Colonic mucosa (tissue), 4 donors: ENCODE measurements at regions not wholly inside any gene's neighbourhood (a gene's known extent, or its start where the extent isn't known, plus 50 kb on each side); places are given as distances from the start of the nearest gene placed in this dataset.

ENCODE experiments used
- DNase-seq: peaks from one replicate; pipeline ENCODE4 v3.0.0-alpha.2; 2020
- H3K27ac ChIP-seq: fragments of 200-600 bp; one replicate; pipeline ENCODE4 v1.8.0; 2021
- H3K27me3 ChIP-seq: fragments of 200-600 bp; one replicate; pipeline ENCODE4 v1.8.0; 2021
- H3K36me3 ChIP-seq: fragments of 200-600 bp; one replicate; pipeline ENCODE4 v1.8.0; 2021
- H3K4me1 ChIP-seq: fragments of 200-600 bp; one replicate; pipeline ENCODE4 v1.8.0; 2021; ENCODE audit warnings: mild to moderate bottlenecking
- H3K4me3 ChIP-seq: fragments of 200-600 bp; one replicate; pipeline ENCODE4 v1.8.0; 2021
- H3K9ac ChIP-seq, 2 donors: one replicate each; pipeline ENCODE4 v1.7.0; 2013; ENCODE audit warnings: control low read depth in 2 of 2, low read depth in 2 of 2, low read length in 2 of 2
- H3K9me3 ChIP-seq: fragments of 200-600 bp; one replicate; pipeline ENCODE4 v1.8.0; 2021
- CTCF ChIP-seq: fragments of 200-600 bp; IDR thresholded peaks from one replicate; pipeline ENCODE4 v1.8.0; 2022; ENCODE audit warnings: antibody characterized with exemption, mild to moderate bottlenecking
- intact Hi-C: fragments of 100-400 bp; cut with DNase I; formaldehyde crosslinking; loops from one replicate; pipeline ENCODE4 v1.14.1; 2022
- donor health status: healthy.
- donor health status: DM: no; HTN: no; CAD: no.
- donor health status: DM: no; HTN: no; CAD: no.

- Histone ChIP-seq H3K27ac (no peak overlapping the region), H3K27me3 (no peaks in the 10 kb centered on the region), H3K4me3 (no peak overlapping the region), H3K9me3 (no peaks in the 10 kb centered on the region), H3K36me3 (no peaks in the 10 kb centered on the region), H3K9ac (no peak overlapping the region), H3K4me1 (no peaks in the 10 kb centered on the region)
- DNase-seq: no peak
- intact Hi-C loops: no loop called here
- TF ChIP-seq CTCF: no peak
Measured at GRCh38 chr10:89114846-89115625, 92.1 kb downstream of the CH25H start.

GRCh38 chr10:89102735-89103134 lies 104.4 kb downstream of the CH25H start:
- Histone ChIP-seq H3K27ac (no peak overlapping the region), H3K9me3 (no peaks in the 10 kb centered on the region), H3K9ac (no peak overlapping the region)

GRCh38 chr10:89101943-89102342 lies 105.2 kb downstream of the CH25H start:
- DNase-seq: no peak
- no peaks in the 10 kb centered on the region for H3K36me3 ChIP-seq
- H3K9ac ChIP-seq: no peak overlapping the region
- no peaks in the 10 kb centered on the region for H3K4me1 ChIP-seq
- H3K27me3 ChIP-seq: no peaks in the 10 kb centered on the region
- H3K27ac ChIP-seq: no peak overlapping the region
- H3K9me3 ChIP-seq: no peaks in the 10 kb centered on the region
- TF ChIP-seq CTCF: no peak
- intact Hi-C loops: no loop called here
- H3K4me3 ChIP-seq: no peak overlapping the region

More at GRCh38 chr10:89102735-89103134, 104.4 kb downstream of the CH25H start:
- Histone ChIP-seq H3K4me3 (no peak overlapping the region), H3K4me1 (no peaks in the 10 kb centered on the region), H3K27me3 (no peaks in the 10 kb centered on the region), H3K36me3 (no peaks in the 10 kb centered on the region)
- intact Hi-C loops: no loop called here
- TF ChIP-seq CTCF: no peak
- no peak for DNase-seq

- Histone ChIP-seq H3K4me1 (no peaks in the 10 kb centered on the region), H3K9me3 (no peaks in the 10 kb centered on the region), H3K4me3 (no peak overlapping the region), H3K36me3 (no peaks in the 10 kb centered on the region), H3K27me3 (no peaks in the 10 kb centered on the region), H3K27ac (no peak overlapping the region), H3K9ac (no peak overlapping the region)
- intact Hi-C loops: no loop called here
- TF ChIP-seq CTCF: no peak
- DNase-seq: no peak
Measured at GRCh38 chr10:89100680-89101079, 106.4 kb downstream of the CH25H start.

GRCh38 chr10:89097226-89097625 lies 106.6 kb downstream of the FAS start:
- Histone ChIP-seq H3K36me3 (no peaks in the 10 kb centered on the region), H3K9me3 (no peaks in the 10 kb centered on the region), H3K27me3 (no peaks in the 10 kb centered on the region), H3K4me3 (no peak overlapping the region), H3K4me1 (no peaks in the 10 kb centered on the region), H3K27ac (no peak overlapping the region), H3K9ac (no peak overlapping the region)
- intact Hi-C loops: no loop called here
- DNase-seq: no peak
- no peak for TF ChIP-seq CTCF
